Right renal pelvis (tissue), 4 donors: ENCODE measurements at regions not wholly inside any gene's neighbourhood (a gene's known extent, or its start where the extent isn't known, plus 50 kb on each side); places are given as distances from the start of the nearest gene placed in this dataset.
"Not testable (repeated sequence)": the region's sequence is repeated elsewhere in the genome, so short reads cannot be mapped to it uniquely, and the experiment has no call there.

ENCODE experiments used
- DNase-seq, 4 donors: peaks; one replicate each; pipeline ENCODE4 v3.0.0-alpha.2; 2013; ENCODE audit warnings: low read depth in 4 of 4, low spot score in 3 of 4, missing footprints in 1 of 4

DNA sequence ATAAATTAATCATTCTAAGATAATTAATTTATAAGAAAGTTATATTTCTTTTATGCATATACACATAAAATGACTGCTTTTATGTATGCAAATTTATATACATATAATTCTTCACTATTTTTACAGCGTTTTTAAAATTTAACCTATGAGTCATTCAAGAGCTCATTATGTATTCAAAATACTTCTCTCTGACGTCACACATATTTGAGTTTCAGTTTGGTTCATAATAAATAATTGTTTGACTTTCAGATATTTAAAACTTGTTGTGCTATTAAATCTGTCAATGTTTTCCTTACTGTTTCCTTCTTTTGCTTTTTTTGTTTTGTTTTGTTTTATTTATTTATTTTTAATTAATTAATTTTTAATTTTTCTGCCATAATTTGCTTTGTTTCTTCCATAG, 467.5 kb upstream of the ADGRB3 start:
- no peak for DNase-seq

DNA sequence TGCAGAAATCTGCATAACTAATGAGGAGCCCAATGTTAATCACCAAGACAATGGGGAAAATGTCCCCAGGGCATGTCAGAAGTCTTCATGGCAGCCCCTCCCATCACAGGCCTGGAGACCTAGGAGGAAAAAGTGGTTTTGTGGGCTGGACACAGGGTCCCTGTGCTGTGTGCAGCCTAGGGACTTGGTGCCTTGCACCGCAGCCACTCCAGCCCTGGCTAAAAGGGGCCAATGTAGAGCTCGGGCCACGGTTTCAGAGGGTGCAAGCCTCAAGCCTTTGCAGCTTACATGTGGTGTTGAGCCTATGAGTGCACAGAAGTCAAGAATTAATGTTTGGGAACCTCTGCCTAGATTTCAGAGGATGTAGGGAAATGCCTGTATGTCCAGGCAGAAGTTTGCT, 474.3 kb upstream of the ADGRB3 start:
- not testable (repeated sequence) for DNase-seq

DNA sequence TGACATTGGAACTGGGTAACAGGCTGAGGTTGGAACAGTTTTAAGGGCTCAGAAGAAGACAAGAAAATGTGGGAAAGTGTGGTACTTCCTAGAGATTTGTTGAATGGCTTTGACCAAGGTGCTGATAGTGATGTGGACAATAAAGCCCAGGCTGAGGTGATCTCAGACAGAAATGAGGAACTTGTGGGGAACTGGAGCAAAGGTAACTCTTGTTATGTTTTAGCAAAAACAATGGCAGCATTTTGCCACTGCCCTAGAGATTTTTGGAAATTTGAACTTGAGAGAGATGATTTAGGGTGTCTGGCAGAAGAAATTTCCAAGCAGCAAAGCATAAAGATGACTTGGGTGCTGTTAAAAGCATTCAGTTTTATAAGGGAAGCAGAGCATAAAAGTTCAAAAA, 474.7 kb upstream of the ADGRB3 start:
- DNase-seq: no peak

DNA sequence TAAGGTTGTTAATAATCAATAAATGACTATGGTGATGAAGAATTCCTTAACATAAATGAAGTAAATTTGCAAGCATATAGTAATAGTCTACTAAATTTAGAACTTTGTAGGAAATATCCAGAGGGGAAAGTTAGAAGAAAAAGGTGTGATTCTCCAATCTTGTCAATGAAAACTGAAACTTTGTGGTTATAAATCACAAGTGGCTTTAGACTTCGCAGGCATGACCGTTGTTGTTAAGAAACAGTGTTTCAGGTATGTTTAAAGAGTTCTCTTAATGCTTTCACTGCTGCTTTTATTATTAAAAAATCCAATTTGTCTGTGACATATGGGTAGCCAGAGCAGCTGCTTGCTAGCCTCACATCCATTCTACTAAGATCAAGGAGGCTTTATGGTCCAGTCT, 475.6 kb upstream of the ADGRB3 start:
- DNase-seq: no peak

DNA sequence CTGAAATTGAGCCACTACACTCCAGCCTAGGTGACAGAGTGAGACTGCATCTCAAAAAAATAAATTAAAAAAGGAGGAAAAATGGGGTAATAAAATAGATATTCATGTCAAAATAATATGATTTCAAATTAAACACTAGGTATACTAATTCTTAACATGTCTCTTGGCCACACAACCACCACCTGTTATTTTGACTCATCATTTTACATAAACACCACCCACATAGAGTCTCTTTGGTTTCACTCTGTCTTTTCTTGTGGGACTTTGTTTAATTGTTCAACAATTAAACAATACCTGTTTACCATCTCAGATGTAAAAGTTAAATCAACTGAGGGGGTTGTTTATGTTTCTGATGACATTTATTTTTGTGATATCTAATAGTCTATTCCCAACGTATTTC, 476.8 kb upstream of the ADGRB3 start:
- DNase-seq: no peak

DNA sequence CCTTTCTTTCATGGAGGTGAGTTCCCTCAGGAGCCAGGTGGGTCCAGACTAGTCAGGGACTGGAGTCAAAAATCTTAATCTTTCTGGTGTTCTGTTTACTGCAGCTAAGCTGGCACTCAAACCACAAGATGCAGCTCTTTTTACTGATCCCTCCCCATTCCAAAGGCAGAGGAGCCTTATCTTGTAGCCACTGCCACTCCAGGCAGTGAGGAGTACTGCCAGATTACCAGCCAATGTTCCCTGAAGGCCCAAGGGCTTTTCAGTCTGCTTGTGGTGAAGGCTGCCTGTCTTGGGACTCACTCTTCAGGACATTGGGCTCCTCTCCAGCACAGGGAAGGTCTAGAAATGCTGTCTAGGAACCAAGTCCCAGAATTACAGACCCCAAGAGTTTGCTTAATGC, 490.4 kb upstream of the ADGRB3 start:
- DNase-seq: no peak

DNA sequence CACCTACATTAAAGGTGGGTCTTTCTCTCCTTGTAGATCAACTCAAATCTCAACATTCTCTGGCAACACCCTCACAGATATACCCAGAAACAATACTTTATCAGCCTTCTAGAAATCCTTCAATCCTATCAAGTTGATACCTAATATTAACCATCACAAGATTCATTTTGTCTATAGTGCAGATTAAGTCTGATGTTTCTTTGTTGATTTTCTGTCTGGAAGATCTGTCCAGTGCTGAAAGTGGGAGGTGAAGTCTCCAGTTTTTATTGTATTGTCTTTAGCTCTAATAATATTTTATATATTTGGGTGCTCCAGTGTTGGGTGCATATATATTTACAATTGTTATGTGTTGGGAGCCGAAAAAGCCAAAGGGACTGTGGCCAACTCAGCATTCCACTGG, 493.9 kb upstream of the ADGRB3 start:
- no peak for DNase-seq

DNA sequence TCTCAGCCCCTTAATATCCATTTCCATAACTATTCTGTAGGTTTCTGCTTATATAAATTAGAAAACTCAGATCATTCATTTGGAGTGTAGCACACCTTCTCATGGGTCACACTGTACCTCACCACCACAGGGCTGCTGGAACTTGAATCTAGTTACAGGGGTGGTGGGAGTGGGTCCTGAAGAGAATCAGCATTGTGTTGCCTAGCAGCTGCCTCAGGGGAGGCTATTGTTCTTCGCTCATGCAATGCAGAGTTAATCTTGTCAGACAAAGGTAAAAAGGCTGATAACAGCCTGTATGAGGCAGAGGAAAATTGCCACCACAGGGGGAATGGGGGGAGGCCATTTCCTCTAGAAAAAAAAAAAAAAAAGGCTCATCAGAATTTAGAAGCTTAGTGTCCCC, 496.0 kb upstream of the ADGRB3 start:
- no peak for DNase-seq

DNA sequence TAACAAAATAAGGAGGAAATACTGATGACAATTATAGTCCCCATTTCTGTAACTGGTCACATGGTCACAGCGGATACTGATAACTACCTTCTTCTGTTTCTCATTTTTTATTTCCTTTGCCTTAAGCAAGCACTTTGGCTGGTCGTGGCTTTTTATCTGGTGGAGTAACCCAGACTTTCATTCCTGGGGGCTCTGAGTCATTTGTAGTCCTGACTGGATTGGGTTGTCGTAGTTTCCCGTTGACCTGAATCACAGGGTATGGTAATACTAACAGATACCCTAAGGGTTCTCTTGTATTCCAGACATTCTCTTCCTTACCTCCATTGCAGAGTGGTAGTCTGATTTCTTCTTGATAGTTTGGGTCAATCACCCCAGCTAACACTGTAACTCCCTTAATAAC, 500.3 kb upstream of the ADGRB3 start:
- no peak for DNase-seq

DNA sequence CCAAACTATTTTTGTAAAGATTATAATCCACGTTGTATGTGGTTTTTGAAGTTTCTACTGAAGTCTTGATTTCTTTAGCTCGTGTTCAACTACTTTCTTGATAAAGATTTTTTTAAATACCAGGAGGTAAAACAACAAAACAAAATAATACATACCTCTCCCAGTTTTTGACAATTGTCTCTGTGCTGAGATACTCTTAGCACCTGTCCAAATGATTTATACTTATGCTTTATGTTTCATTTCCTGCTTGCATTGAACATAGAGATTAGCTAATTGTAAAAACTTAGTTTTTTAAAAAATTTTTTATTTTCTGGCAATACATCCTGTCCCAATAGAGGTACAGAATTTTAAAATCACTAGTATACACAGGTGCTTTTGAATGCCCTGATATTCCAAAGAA, 506.9 kb upstream of the ADGRB3 start:
- DNase-seq: no peak

DNA sequence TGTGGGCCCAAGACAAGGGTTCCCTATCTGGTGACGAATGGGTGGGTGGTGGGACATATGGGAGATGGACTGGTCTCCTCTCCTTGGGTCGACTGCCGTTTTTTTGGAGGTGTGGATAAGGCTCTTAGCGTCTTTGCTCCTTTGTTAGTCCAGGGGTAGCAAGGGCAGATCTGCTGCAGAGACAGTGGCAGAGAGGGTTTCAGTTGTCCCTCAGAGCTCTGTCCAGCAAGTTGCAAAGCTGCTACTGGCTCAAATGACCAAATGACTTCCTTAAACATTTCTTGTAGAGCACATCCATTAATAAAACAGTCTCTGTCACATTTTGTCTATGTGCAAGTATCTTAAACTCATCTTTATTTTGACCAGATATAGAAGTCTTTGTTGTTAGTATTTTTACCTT, 508.0 kb upstream of the ADGRB3 start:
- DNase-seq: no peak

DNA sequence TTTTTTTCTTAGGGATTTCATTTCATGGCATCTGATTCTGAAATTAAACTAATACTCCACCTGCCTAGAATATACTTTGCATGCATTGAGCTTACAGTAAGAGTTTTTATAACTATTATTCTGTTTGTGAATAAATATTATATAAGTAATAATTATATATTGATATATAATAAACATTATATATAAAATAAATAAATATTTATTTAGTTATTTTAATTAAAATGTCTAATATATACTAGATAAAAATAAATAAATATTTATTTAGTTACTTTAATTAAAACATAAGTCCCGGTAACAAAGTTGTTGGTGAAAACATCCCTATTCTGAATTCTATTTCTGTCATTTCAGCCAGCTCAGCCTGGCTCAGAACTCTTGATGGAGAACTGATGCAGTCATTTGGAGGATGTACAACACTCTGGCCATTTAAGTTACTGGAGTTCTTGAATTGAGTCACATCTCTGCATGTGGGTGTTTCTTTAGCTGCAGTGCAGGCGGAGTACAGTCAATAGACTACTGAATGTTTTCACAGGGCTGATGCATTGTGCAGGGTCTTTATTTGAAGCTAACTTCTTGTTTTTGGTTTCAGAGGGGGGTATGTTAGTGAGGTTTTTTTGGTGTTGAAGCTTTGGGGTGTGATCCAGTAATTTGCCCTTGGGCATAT, 508.9 kb upstream of the ADGRB3 start:
- DNase-seq: no peak

DNA sequence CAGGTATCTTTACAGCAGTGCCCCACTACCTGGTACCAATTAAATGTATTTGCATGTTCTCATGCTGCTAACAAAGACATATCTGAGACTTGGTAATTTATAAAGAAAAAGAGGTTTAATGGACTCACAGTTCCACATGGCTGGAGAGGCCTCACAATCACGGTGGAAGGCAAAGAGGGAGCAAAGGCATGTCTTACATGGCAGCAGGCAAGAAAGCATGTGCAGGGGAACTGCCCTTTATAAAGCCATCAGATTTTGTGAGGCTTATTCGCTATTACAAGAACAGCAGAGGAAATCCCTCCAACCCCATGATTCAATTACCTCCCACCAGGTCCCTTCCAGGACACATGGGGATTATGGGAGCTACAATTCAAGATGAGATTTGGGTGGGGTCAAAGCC, 512.1 kb upstream of the ADGRB3 start:
- DNase-seq: not testable (repeated sequence)

DNA sequence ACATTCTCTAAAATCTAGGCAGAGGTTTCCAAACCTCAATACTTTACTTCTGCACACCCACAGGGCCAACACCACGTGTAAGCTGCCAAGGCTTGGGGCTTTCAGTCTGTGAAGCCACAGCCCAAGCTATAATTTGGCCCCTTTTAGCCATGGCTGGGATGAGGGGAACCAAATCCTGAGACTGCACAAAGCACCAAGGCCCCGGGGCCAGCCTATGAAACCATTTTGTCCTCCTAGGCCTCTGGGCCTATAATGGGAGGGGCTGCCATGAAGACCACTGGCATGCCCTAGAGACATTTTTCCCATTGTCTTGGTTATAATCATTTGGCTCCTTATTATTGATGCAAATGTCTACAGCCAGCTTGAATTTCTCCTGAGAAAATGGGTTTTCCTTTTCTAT, 513.0 kb upstream of the ADGRB3 start:
- no peak for DNase-seq

DNA sequence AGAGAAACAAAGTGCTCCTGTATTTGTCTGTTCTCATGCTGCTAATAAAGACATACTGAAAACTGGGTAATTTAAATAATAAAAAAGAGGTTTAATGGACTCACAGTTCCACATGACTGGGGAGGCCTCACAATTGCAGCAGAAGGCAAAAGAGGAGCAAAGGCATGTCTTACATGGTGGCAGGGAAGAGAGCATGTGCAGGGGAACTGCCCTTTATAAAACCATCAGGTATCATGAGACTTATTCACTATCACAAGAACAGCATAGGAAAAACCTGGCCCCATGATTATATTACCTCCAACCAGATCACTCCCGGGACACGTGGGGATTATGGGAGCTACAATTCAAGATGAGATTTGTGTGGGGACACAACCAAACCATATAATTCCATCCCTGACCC, 514.1 kb upstream of the ADGRB3 start:
- DNase-seq: not testable (repeated sequence)

DNA sequence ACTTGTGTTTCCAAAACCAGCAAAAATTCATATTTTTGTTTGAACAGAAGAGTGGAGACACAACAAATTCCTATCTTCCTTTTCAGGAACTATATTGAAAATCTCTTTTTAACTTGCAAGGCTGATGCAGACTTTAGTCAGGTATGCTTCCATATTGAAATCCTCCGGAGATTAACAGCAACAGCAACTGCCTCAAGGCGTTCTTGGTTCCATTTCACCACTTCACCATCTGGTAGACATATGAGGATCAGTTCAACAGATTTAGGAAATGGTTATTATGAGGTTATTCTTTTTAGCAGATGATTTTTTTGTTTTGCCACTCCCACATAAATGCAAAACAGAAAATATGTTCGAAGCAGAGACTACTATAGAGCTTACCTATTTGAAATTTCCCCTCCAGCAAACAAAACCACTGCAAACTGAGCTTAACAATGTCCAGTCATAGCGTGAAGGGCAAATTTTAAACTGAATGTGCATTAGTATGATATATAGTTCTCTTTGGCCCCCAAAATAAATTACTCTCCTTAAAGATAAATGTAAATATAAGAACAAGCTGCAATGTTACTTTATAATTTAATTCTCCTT, 520.5 kb upstream of the ADGRB3 start:
- no peak for DNase-seq

DNA sequence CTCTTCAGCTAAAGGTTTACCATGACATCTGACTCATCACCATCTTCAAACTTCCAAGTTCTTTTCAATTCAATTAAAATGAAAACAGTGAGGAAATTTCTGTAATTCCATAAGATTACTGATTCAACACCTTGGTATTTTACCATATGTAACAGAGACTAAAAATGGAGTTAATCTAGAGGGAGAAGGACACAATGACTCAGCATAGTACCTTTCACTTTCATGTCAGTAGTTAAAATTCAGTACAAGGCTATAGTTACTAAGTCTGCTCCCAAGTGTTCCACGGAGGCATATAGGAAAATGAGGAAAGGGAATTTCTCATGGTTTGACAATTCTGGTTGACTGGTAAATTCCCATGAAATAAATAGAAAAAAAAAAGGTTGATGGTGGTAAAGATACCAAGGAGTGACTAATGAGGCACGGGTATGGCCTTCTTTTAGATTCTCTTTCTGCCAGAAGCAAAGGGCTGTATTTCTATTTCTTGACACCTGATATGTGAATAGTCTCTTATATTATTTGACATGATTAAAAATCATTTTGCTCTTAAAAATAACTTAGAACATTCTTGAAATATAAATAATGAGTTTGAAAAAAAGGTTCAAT, 526.7 kb upstream of the ADGRB3 start:
- DNase-seq: no peak

DNA sequence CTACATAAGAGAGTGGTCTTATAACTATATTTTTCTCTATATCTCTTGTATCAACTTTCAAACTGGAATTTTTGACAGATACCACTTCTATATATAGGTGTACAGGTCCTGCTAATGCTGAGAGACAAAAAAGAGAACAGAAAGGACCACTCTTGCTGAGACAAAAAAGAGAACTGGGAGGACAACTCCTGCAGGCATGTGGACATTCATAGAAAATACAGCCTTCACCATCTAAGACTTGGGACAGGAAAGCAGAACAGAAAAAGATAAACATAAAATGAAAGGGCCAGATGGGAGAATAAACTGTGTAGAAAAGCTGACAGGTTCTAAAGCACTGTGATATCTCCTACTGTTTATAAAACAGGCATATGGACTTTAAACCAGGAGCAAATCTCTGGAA, 541.0 kb upstream of the ADGRB3 start:
- no peak for DNase-seq

DNA sequence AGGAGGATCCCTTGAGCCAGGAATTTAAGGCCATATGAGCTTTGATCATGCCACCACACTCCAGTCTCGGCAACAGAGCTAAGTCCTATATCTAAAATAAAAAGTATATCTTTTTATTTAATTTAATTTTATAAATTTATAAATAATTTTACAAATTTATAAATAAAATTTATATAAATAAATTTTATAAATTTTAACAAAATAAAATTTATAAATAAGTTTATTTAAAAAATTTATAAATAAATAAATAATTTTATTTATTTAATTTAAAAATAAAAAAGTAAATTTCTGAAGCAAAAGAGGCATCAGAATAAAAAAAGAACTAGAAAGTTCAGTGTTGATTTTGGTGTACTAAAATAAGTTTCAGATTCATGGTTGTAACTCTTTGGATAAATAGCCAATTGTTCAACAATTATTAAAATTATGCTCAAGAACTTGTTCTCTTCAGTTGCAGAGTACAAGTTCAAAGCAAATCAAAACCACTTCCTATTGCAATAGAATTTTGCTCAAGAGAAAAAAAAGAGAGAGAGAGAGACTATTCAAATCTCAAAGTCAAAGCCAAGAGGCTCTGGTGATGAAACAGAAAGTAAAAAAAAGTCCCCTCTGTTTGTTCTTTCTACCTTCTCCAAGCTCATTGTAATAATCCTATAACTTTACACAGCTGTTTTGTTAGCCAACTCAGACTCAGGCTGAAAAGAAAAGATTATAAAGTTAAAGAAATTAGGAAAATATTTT, 547.5 kb upstream of the ADGRB3 start:
- no peak for DNase-seq

DNA sequence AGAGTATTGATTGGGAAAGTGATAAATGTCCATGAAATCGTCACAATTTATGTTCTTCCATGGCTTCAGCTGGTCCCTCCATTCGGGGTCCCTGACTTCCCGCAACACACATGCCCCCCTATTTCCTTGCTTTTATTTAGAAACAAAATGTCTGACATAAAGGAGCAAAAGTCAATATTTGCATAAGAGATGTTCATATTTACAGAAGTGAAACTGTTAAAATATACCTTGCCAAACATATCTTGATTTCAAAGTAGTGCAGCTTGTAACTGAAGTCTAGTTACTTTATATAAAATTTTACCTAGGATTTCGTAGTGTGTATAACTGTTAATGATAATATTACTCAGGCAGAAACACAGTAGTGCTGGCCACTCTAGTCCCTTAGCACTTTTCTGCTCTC, 548.9 kb upstream of the ADGRB3 start:
- no peak for DNase-seq

DNA sequence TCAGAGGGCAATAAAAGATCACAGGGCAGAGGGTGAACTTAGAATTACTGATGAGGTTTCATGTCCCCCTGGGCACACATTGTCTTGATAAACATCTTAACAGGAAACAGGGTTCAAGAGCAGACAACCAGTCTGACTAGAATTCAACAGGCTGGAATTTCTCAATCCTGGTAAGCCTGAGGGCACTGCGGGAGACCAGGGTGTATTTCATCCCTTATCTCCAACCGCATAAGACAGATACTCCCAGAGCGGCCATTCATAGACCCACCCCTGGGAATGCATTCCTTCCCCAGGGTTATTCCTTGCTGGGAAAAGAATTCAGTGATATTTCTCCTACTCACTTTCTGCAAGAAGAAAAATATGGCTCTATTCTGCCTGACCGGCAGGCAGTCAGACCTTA, 549.5 kb upstream of the ADGRB3 start:
- DNase-seq: not testable (repeated sequence)

DNA sequence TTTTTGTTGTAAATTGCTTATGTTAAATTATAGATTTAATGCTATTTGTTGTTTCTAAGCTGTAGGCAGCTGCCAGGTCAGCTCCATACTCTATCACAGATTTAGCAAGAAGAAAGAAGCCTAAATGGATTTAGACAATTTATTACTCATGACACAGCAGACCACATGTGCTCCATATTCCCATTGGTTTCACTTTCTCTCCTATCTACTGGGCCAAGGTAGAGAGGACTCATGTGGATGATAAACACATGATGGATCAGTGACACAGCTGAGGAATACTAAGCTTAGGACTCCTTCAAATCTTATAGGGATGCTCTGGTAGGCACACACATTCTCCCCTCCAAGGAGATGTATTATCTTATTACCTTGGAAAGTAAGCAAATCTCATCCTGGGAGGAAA, 553.0 kb upstream of the ADGRB3 start:
- no peak for DNase-seq
